Activated T-cell treated with anti-CD3 and anti-CD28 coated beads, Interleukin-2, amount 50 U/mL, for 72 hours (primary cell): ENCODE measurements at regions not wholly inside any gene's neighbourhood (a gene's known extent, or its start where the extent isn't known, plus 50 kb on each side); places are given as distances from the start of the nearest gene placed in this dataset.

Experiments
- ATAC-seq, 2 donors: fragments of 150-1000 bp; cut with Tn5 transposase; replicated peaks in 1 of 2; 2 replicates each; pipeline ENCODE4 v1.10.0; 2021; ENCODE audit warnings: moderate library complexity in 2 of 2, mild to moderate bottlenecking in 1 of 2
- DNase-seq, 2 donors: peaks; one replicate each; pipeline ENCODE4 v3.0.0; 2021 to 2022; ENCODE audit warnings: mixed read lengths in 1 of 2
- H3K27ac Mint-ChIP-seq: one replicate; pipeline ENCODE4 v1.8.0; 2022; ENCODE audit warnings: mild to moderate bottlenecking, moderate library complexity, mixed read lengths
- H3K27me3 Mint-ChIP-seq: one replicate; pipeline ENCODE4 v1.8.0; 2022; ENCODE audit warnings: low read depth, mixed read lengths
- H3K36me3 Mint-ChIP-seq, 2 donors: one replicate each; pipeline ENCODE4 v1.8.0; 2022; ENCODE audit warnings: mixed read lengths in 2 of 2, mild to moderate bottlenecking in 1 of 2; ENCODE audit not compliant: insufficient read depth in 2 of 2
- H3K4me1 Mint-ChIP-seq: one replicate; pipeline ENCODE4 v1.8.0; 2022; ENCODE audit warnings: low read depth, mixed read lengths
- H3K4me3 Mint-ChIP-seq, 2 donors: one replicate each; pipeline ENCODE4 v1.8.0; 2022; ENCODE audit warnings: mild to moderate bottlenecking in 2 of 2, mixed read lengths in 2 of 2, moderate library complexity in 2 of 2
- H3K9me3 Mint-ChIP-seq, 2 donors: one replicate each; pipeline ENCODE4 v1.8.0; 2022; ENCODE audit warnings: mixed read lengths in 2 of 2

GRCh38 chr11:19294444-19294843 is 53.7 kb upstream of the E2F8 start:
- Mint-ChIP-seq H3K4me3 (no peak overlapping the region), H3K4me1 (no peaks in the 10 kb centered on the region), H3K27me3 (peaks cover 30% of the 10 kb centered on the region), H3K9me3 (no peaks in the 10 kb centered on the region), H3K36me3 (no peaks in the 10 kb centered on the region), H3K27ac (no peak overlapping the region)
- DNase-seq (no peak), ATAC-seq (no peak)

GRCh38 chr11:19291064-19291463 is 50.3 kb upstream of the E2F8 start:
- DNase-seq (no peak), ATAC-seq (no peak)
- H3K4me3 Mint-ChIP-seq, result no peak overlapping the region
- no peaks in the 10 kb centered on the region for H3K9me3 Mint-ChIP-seq
- H3K4me1 Mint-ChIP-seq, result no peaks in the 10 kb centered on the region
- peaks cover 10% of the 10 kb centered on the region for H3K27me3 Mint-ChIP-seq
- no peaks in the 10 kb centered on the region for H3K36me3 Mint-ChIP-seq
- H3K27ac Mint-ChIP-seq, result no peak overlapping the region
